Esophagus muscularis mucosa (tissue), 4 donors: ENCODE measurements at regions not wholly inside any gene's neighbourhood (a gene's known extent, or its start where the extent isn't known, plus 50 kb on each side); places are given as distances from the start of the nearest gene placed in this dataset.

Experiments
- DNase-seq: peaks from one replicate; pipeline ENCODE4 v3.0.0-alpha.2; 2017; ENCODE audit errors: extremely low spot score
- H3K27ac ChIP-seq, 4 donors: fragments of 200-600 bp; sonication (generic); replicated peaks in 1 of 4; 1 replicate in 3 of 4; 2 replicates in 1 of 4; pipeline ENCODE4 v1.5.1; 2016 to 2019; ENCODE audit warnings: mild to moderate bottlenecking in 1 of 4
- H3K27me3 ChIP-seq, 4 donors: fragments of 200-600 bp; sonication (generic); one replicate each; pipeline versions ENCODE4 v1.5.1 to v1.6.0; 2016 to 2019
- H3K36me3 ChIP-seq, 4 donors: fragments of 200-600 bp; sonication (generic); one replicate each; pipeline ENCODE4 v1.5.1; 2016 to 2019
- H3K4me1 ChIP-seq, 4 donors: fragments of 200-600 bp; sonication (generic); one replicate each; pipeline ENCODE4 v1.5.1; 2016 to 2019
- H3K4me3 ChIP-seq, 4 donors: fragments of 200-600 bp; sonication (generic); 1 replicate in 2 of 4; 2 replicates in 2 of 4; pipeline ENCODE4 v1.5.1; 2016 to 2019; ENCODE audit warnings: mild to moderate bottlenecking in 4 of 4, moderate library complexity in 1 of 4
- H3K9me3 ChIP-seq, 4 donors: fragments of 200-600 bp; sonication (generic); 1 replicate in 3 of 4; 2 replicates in 1 of 4; pipeline ENCODE4 v1.5.1; 2016 to 2019
- EP300 ChIP-seq: sonication (generic); formaldehyde crosslinking; IDR thresholded peaks from one replicate; pipeline ENCODE4 v1.6.1; 2017; ENCODE audit warnings: antibody characterized with exemption
- POLR2A ChIP-seq: fragments of 450-650 bp; IDR thresholded peaks from one replicate; pipeline ENCODE4 v1.6.1; 2017; ENCODE audit warnings: antibody characterized with exemption, moderate library complexity, mild to moderate bottlenecking, low read depth
- POLR2AphosphoS5 ChIP-seq, 2 donors: sonication (generic); formaldehyde crosslinking; IDR thresholded peaks; one replicate each; pipeline ENCODE4 v1.6.1; 2017; ENCODE audit warnings: antibody characterized with exemption in 2 of 2
- WGBS: methylation state at CpG from one replicate; pipeline ENCODE4 v1.1.5; 2018; 5-methylcytosine and 5-hydroxymethylcytosine counted together
- intact Hi-C: fragments of 100-400 bp; cut with DNase I; formaldehyde crosslinking; loops from one replicate; pipeline ENCODE4 v1.15.1; 2023
- TF ChIP-seq, protein P1 (sequence below), 3 experiments: fragments of 200-600 bp in 2 of 3; fragments of 450-650 bp in 1 of 3; sonication (generic) in 2 of 3; IDR thresholded peaks; one replicate each; pipeline ENCODE4 v1.5.1; 2017 to 2019; ENCODE audit warnings: antibody characterized with exemption in 3 of 3, mild to moderate bottlenecking in 2 of 3, moderate library complexity in 1 of 3

DNA sequence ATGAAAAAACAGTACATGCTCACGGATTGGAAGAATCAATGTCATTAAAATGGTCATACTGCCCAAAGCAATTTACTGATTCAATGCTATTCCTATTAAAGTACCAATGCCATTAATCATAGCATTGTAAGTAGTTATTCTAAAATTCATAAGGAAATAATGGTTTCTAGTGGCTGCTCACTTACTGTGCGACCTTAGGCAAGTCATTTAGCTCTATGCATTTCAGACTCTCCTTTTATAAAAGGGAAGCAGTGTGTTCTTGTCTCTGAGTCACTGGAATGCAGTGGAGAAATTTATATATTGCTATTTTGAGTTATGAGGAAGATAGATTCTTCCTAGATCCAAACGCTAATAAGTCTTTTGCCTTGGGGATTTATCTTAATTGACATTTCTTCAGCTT is 174.8 kb downstream of the KCNA4 start:
- H3K27me3 ChIP-seq: no peaks in the 10 kb centered on the region
- 81% methylated on average over 3 of the region's 3 CpGs for WGBS
- H3K4me3 ChIP-seq: no peak overlapping the region
- H3K4me1 ChIP-seq: no peaks in the 10 kb centered on the region
- no peak for DNase-seq
- intact Hi-C loops: no loop called here
- no peaks in the 10 kb centered on the region for H3K36me3 ChIP-seq
- no peaks in the 10 kb centered on the region for H3K9me3 ChIP-seq
- H3K27ac ChIP-seq: no peak overlapping the region
- TF ChIP-seq POLR2AphosphoS5 (IDR thresholded peaks at IDR 0.05) (no peak), POLR2A (no peak)

DNA sequence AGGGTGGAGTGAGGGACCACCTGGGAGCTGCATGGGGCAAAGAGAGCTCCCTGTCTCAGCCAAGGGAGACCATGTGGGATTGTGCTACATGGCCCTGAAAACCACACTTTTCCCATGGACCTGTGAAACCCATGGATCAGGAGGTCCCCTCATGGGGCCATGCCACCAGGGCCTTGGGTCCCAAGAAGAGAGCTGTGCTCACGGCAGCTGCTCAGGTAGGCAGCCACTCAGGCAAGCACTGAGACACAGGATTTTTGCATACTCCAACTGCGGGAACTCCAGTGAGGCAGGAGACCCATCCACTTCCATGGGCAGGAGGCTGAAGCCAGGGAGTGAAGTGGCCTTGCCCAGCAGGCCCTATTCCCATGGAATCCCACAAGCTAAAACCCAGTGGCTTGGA is 190.0 kb downstream of the KCNA4 start:
- TF ChIP-seq POLR2AphosphoS5 (IDR thresholded peaks at IDR 0.05) (no peak), POLR2A (no peak), EP300 (no peak)
- TF ChIP-seq, protein P1, sequence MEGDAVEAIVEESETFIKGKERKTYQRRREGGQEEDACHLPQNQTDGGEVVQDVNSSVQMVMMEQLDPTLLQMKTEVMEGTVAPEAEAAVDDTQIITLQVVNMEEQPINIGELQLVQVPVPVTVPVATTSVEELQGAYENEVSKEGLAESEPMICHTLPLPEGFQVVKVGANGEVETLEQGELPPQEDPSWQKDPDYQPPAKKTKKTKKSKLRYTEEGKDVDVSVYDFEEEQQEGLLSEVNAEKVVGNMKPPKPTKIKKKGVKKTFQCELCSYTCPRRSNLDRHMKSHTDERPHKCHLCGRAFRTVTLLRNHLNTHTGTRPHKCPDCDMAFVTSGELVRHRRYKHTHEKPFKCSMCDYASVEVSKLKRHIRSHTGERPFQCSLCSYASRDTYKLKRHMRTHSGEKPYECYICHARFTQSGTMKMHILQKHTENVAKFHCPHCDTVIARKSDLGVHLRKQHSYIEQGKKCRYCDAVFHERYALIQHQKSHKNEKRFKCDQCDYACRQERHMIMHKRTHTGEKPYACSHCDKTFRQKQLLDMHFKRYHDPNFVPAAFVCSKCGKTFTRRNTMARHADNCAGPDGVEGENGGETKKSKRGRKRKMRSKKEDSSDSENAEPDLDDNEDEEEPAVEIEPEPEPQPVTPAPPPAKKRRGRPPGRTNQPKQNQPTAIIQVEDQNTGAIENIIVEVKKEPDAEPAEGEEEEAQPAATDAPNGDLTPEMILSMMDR (IDR thresholded peaks at IDR 0.05): no peak
- intact Hi-C loops: no loop called here
- DNase-seq: no peak
- no peak overlapping the region for H3K4me3 ChIP-seq
- no peaks in the 10 kb centered on the region for H3K36me3 ChIP-seq
- no peaks in the 10 kb centered on the region for H3K27me3 ChIP-seq
- WGBS: no CpG with 5 or more reads among the region's 2 CpGs
- no peaks in the 10 kb centered on the region for H3K4me1 ChIP-seq
- H3K27ac ChIP-seq: no peak overlapping the region
- H3K9me3 ChIP-seq: peaks cover 0 to 4% (median 0%) of the 10 kb centered on the region in 4 donors

DNA sequence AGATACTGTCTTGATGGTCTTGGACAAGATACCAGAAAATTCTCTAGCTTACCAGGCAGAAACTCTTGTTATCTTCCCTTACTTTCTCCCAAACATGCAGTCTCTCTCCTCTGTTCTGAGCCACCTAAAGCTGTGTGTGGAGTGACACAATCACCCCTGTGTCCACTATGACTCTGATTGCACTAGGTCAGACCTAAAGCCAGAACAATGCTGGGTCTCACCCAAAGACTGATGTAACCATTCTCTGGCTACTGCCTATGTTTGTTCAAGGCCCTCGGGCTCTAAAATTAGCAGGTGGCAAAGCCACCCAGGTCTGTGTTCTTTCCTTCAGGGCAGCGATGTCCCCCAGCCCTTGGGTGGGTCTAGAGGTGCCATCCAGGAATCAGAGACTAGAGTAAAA is 200.5 kb downstream of the KCNA4 start:
- TF ChIP-seq POLR2AphosphoS5 (IDR thresholded peaks at IDR 0.05): no peak
- TF ChIP-seq, protein P1 (IDR thresholded peaks at IDR 0.05): no peak
- TF ChIP-seq EP300: no peak
- TF ChIP-seq POLR2A: no peak
- DNase-seq: no peak
- intact Hi-C loops: no loop called here
- no peaks in the 10 kb centered on the region for H3K27me3 ChIP-seq
- H3K4me3 ChIP-seq: no peak overlapping the region
- peaks cover 0 to 8% (median 2%) of the 10 kb centered on the region in 4 donors for H3K9me3 ChIP-seq
- H3K27ac ChIP-seq: no peak overlapping the region
- H3K4me1 ChIP-seq: no peaks in the 10 kb centered on the region
- H3K36me3 ChIP-seq: no peaks in the 10 kb centered on the region
- 84% methylated on average over 2 of the region's 2 CpGs for WGBS

DNA sequence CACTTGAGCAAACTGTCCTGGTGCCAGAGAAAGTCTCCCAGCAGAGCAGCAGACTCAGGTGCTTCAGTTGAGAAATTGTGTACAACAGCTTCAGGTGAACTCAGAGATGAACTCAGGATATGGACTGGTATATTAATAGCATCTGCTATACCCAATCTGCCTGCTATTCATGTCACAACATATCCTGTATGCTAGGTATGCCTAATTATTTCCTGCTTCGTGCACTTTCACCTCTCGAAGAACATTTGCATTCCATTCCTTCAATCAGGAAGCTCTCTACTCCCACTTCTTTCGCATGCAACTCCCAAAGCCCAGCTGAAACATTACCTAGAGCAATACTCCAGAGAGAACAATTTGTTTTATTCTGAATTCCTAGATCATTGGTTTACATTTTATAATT is 207.7 kb downstream of the KCNA4 start:
- TF ChIP-seq EP300 (no peak), POLR2A (no peak), POLR2AphosphoS5 (IDR thresholded peaks at IDR 0.05) (no peak)
- TF ChIP-seq, protein P1 (IDR thresholded peaks at IDR 0.05): no peak
- Histone ChIP-seq H3K27me3 (no peaks in the 10 kb centered on the region), H3K9me3 (peaks cover 0 to under 1% (median 0%) of the 10 kb centered on the region in 4 donors), H3K4me3 (no peak overlapping the region), H3K4me1 (no peaks in the 10 kb centered on the region), H3K27ac (no peak overlapping the region), H3K36me3 (no peaks in the 10 kb centered on the region)
- intact Hi-C loops: no loop called here
- 74% methylated on average over 3 of the region's 3 CpGs for WGBS
- DNase-seq: no peak

DNA sequence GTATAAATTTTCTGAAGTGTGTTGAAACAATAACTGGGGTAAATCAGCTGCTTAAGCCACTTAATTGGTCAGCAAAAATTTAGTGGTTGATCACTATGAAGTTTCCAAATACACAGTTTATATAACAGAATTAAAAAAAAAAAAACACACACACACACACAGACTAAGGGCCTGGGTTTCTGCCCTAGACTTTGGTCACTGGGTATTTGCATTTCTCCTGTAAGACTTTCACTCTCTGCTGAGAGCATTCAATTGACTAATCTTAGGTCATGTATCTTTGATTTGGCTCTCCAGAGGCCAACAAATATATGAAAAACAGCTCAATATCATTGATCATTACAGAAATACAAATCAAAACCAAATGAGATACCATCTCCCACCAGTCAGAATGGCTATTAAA is 214.3 kb downstream of the KCNA4 start:
- H3K36me3 ChIP-seq: no peaks in the 10 kb centered on the region

More for the DNA sequence above, 214.3 kb downstream of the KCNA4 start:
- H3K27ac ChIP-seq: no peak overlapping the region
- intact Hi-C loops: no loop called here
- TF ChIP-seq, protein P1 (IDR thresholded peaks at IDR 0.05): no peak
- TF ChIP-seq EP300 (no peak), POLR2AphosphoS5 (IDR thresholded peaks at IDR 0.05) (no peak), POLR2A (no peak)
- DNase-seq: no peak
- no peaks in the 10 kb centered on the region for H3K4me1 ChIP-seq
- no peaks in the 10 kb centered on the region for H3K27me3 ChIP-seq
- H3K4me3 ChIP-seq: no peak overlapping the region
- H3K9me3 ChIP-seq: no peaks in the 10 kb centered on the region
